ENCODE measurements at regions not wholly inside any gene's neighbourhood (a gene's known extent, or its start where the extent isn't known, plus 50 kb on each side); places are given as distances from the start of the nearest gene placed in this dataset.
"Not testable (repeated sequence)": the region's sequence is repeated elsewhere in the genome, so short reads cannot be mapped to it uniquely, and the experiment has no call there.

DNA sequence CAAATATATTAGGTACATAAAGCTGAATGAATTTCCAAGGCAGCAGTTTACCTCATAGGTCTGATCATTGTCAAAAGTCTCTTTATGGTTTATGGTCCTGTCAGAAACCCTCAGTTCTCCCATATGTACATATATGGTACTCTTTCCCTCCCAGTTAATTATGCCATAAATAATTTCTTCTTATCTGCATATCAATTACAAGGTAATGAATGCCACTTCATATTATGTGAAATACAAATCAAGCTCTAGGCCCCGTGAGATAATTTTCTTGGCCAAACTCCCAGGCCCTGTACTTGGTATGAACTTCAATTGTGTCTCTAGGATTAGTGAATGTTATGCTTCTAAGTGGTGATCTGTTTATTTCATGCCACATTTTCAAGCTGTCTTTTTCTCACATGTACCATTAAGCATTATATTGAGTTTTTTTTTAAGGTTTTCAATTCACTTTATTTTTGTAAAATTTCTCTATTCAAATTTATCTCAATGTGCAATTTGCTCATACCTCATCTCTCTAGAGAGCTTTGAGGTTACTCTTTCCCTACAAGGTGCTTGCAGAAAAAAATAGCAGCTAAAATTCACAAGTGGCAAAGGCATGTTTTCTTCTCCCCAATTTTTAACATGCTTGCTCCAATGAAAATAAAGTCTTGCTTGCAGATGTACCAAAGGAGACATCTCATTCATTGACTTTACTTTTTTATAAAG, 430.6 kb upstream of the VRK2 start:
- DNase-seq = no peak

DNA sequence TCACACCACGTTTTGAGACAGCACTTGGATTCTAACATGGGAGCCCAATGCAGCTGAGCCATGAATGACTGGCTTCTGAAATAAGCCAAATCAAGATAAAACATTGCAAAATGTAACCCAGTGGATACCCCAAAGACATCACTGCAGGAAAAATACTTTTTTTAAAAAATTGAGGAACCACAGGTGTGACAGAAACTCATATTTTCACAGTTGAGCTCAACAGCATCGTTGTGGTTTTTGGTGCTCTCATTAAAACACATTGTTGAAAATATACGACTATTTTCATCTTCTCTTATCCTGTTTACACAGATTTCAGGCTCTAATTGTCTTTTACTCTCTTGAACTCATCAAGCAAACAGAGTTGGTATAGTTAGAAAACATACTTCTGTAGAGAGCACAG, 429.3 kb upstream of the VRK2 start:
- no peak for DNase-seq

DNA sequence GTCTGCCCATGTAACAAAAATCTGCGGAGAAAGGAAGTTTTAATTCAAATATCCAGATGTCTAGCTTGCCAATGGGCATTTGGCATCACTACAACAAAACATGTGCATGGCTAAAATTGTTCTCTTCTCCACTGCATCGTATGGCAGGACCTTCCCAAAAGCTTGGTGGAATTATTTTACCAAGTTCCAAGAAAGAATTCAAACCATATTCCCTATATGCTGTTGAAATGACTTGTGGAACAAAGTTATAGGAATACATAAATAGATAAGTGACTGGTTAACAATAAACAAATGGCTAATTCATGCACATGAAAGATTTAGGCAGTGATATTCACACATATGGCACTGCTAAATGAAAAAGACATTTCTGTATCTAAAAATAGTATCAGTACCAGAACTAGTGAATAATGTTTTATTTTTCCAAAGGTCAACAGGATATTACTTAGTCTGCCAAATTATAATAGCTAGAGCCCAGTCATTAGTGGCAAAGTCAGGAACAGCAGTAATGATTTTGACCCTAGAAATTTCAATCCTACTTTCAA, 425.4 kb upstream of the VRK2 start:
- DNase-seq = no peak

GRCh38 chr2:57622009-57622408, 424.6 kb upstream of the VRK2 start:
- DNase-seq = no peak

DNA sequence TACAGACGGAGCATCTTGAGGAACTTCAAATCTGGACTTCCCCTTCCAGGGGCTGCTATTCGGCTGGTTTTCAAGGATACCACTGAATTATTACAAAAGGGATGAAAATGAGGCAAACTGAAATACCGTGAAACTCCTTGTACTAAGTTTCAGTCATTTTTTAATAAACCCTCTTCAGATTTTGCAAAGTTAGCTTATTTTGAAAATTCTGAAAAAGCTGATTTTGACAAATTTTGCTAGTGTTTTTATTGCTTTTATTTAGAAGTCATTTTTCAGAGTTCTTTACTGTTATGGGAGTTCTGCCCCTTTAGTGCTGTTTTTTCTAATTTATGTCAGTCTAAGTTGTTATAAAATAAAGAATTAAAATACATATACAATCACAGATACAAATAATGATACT, 390.4 kb upstream of the VRK2 start:
- DNase-seq = no peak

- no peak for DNase-seq
These were observed 377.0 kb upstream of the VRK2 start for GRCh38 chr2:57669570-57669969.

DNA sequence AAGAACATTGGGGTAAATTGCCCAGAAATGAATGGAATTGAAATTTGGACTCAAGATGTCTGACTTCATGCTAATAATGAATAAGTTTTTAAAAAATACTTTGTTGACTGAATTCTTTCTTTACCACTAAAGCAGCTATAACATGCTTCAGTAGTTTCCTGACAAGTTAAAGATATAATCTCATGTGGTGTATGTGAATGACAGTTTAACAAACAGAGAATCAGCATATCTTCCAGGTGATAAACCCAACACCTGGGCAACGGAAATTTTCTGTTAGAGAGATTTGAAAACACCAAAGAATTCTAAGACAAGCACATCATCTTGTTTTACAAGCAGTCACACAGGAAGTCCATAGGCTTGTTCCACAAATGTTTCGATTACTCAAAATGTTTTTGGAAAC, 372.6 kb upstream of the VRK2 start:
- no peak for DNase-seq

- DNase-seq = no peak
These were observed 371.9 kb upstream of the VRK2 start for GRCh38 chr2:57674743-57675142.

- no peak for DNase-seq
These were observed 369.3 kb upstream of the VRK2 start for GRCh38 chr2:57677296-57677695.

- DNase-seq = no peak
These were observed 365.0 kb upstream of the VRK2 start for GRCh38 chr2:57681650-57682049.

GRCh38 chr2:57685032-57685431, 361.6 kb upstream of the VRK2 start:
- DNase-seq = no peak

GRCh38 chr2:57692395-57692794, 354.2 kb upstream of the VRK2 start:
- no peak for DNase-seq

- no peak for DNase-seq
These were observed 353.4 kb upstream of the VRK2 start for GRCh38 chr2:57693177-57693576.

DNA sequence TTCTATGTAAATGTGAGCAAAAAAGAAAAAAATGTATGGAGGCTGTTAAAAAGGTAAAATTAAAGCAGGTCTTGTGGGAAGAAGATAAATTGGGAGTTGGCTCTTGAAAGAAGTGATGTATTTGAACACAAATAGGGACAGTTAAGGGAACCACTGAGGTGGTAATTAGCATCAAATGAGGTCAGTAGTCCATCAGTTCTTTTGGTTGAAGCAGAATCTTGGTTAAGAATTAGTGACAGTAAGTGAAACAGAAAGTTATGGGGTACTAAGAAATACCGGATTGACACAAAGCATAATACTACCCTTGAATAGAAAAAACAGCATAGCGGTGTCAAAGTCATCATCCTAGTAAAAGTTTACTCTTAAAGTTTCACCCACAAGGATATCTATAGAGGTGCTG, 352.6 kb upstream of the VRK2 start:
- DNase-seq = no peak

- DNase-seq = no peak
These were observed 350.6 kb upstream of the VRK2 start for GRCh38 chr2:57696016-57696415.

GRCh38 chr2:57698392-57698791, 348.2 kb upstream of the VRK2 start:
- DNase-seq = no peak

GRCh38 chr2:57698935-57699449, 347.6 kb upstream of the VRK2 start:
- DNase-seq = no peak

- DNase-seq = no peak
These were observed 345.2 kb upstream of the VRK2 start for GRCh38 chr2:57701391-57701791.

DNA sequence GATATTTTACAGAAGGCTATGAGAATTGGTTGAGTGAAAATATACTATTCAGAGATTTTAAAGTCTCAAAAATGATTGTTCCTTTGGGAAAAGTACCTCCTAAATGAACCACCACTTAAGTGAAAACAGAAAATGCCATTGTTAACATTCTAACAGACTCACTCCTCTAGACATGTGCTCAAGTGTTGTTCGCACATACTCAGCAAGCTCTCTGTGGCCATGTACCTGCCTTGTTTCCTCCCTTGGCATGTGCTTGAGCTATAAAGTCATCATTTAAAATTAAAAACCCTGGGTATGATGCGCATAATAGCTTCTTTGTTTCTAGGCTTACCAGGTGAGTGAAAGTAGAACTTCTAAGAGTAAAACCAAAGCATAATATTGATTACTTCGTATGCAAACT, 343.2 kb upstream of the VRK2 start:
- no peak for DNase-seq

GRCh38 chr2:57707794-57708193, 338.8 kb upstream of the VRK2 start:
- DNase-seq = not testable (repeated sequence)

DNA sequence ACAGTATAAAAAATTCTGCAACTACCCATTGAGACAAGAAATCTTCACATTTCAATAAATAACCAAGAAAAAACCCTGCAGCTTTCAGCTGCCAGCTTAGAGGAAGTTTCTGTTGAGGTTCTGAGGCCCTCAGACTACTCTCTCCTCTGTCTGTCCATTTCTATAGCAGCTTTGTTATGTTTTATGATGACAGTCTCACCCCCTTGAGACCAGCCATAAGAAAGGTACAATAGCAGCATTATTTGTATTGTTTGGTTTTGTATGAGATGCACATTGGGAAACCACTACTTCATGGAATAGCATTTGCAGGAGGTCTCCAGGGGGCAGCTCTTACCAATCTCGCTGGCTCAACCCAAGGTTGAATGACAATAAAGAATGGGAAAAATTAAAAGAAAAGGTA, 334.6 kb upstream of the VRK2 start:
- DNase-seq = no peak

GRCh38 chr2:57720728-57721627, 325.6 kb upstream of the VRK2 start:
- DNase-seq = no peak

- DNase-seq = no peak
These were observed 321.2 kb upstream of the VRK2 start for GRCh38 chr2:57725337-57725947.

Measured in activated gamma-delta T cell (primary cell).